Ovary (tissue), 7 donors: ENCODE measurements at regions not wholly inside any gene's neighbourhood (a gene's known extent, or its start where the extent isn't known, plus 50 kb on each side); places are given as distances from the start of the nearest gene placed in this dataset.

ENCODE experiments used
- DNase-seq, 5 donors: peaks; one replicate each; pipeline ENCODE4 v3.0.0-alpha.2; 2019 to 2020
- H3K27ac ChIP-seq, 2 donors: fragments of 200-600 bp; one replicate each; pipeline versions ENCODE4 v1.5.1 to v1.8.0; 2019 to 2022
- H3K27me3 ChIP-seq: fragments of 200-600 bp; one replicate; pipeline ENCODE4 v1.8.0; 2022
- H3K36me3 ChIP-seq: fragments of 200-600 bp; sonication (generic); one replicate; pipeline ENCODE4 v1.5.1; 2019
- H3K4me1 ChIP-seq: one replicate; pipeline ENCODE4 v1.8.1; 2013; ENCODE audit warnings: mild to moderate bottlenecking, moderate library complexity; ENCODE audit not compliant: insufficient read depth
- H3K4me3 ChIP-seq: fragments of 200-600 bp; sonication (generic); one replicate; pipeline ENCODE4 v1.5.1; 2017
- H3K9me3 ChIP-seq, 2 donors: fragments of 200-600 bp in 1 of 2; sonication (generic) in 1 of 2; one replicate each; pipeline versions ENCODE4 v1.5.1 to v1.8.1; 2013 to 2019; ENCODE audit warnings: mild to moderate bottlenecking in 1 of 2, moderate library complexity in 1 of 2
- EP300 ChIP-seq: sonication (generic); formaldehyde crosslinking; IDR thresholded peaks from one replicate; pipeline ENCODE4 v1.6.1; 2017; ENCODE audit warnings: antibody characterized with exemption
- POLR2A ChIP-seq: fragments of 450-650 bp; IDR thresholded peaks from one replicate; pipeline ENCODE4 v1.6.1; 2017; ENCODE audit warnings: antibody characterized with exemption, mild to moderate bottlenecking, moderate library complexity
- WGBS, 3 donors: extraction: QIAGEN DNeasy Blood & Tissue Kit in 1 of 3; methylation state at CpG; one replicate each; pipeline versions ENCODE4 v1.1.5 to v1.1.7; 2013 to 2017; 5-methylcytosine and 5-hydroxymethylcytosine counted together
- intact Hi-C, 4 donors: fragments of 100-400 bp; cut with DNase I; formaldehyde crosslinking; loops; one replicate each; pipeline versions ENCODE4 v1.11.0 to v1.15.1; 2022 to 2023
- TF ChIP-seq, protein P1 (sequence below), 3 donors: fragments of 450-650 bp in 2 of 3; fragments of 200-600 bp in 1 of 3; IDR thresholded peaks; one replicate each; pipeline versions ENCODE4 v1.5.1 to v1.8.0; 2016 to 2022; ENCODE audit warnings: antibody characterized with exemption in 3 of 3, mild to moderate bottlenecking in 1 of 3
- donor health status: DM: no; HTN: no; CAD: no; lungs with moderate emphysema.
- donor health status: DM: no; HTN: no; CAD: no.
- donor health status: Bipolar disorder and iron deficiency.
- donor health status: DM: no; HTN: no; CAD: no.
- donor health status: DM: yes; HTN: yes; CAD: no.

DNA sequence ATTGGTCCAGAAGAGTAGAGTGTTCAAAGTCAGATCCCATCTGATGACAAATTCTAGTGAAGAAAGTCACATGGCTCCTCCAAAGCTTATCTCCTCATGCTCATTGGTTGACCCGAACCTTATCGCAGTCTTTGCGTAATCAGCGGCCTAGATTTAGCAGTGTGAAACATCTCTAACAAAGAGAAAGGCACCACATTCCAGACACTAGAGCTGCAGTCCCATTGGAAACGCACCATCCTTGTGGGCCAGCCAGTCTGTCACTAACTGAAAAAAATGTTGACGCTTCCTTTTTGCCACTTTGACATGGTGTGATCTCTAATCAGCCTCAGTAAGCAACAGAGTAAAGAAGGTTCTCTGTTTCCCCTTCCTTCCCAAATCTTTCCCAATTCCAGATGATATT, 458.0 kb upstream of the WWC1 start:
- Histone ChIP-seq H3K27ac (no peak overlapping the region), H3K27me3 (no peaks in the 10 kb centered on the region), H3K9me3 (no peaks in the 10 kb centered on the region), H3K4me3 (no peak overlapping the region), H3K4me1 (no peaks in the 10 kb centered on the region), H3K36me3 (no peaks in the 10 kb centered on the region)
- 93 to 95% (median 93%) methylated on average over 6 of the region's 6 CpGs for WGBS, 3 donors
- intact Hi-C loops = no loop called here
- TF ChIP-seq POLR2A (no peak), EP300 (no peak)
- TF ChIP-seq, protein P1, sequence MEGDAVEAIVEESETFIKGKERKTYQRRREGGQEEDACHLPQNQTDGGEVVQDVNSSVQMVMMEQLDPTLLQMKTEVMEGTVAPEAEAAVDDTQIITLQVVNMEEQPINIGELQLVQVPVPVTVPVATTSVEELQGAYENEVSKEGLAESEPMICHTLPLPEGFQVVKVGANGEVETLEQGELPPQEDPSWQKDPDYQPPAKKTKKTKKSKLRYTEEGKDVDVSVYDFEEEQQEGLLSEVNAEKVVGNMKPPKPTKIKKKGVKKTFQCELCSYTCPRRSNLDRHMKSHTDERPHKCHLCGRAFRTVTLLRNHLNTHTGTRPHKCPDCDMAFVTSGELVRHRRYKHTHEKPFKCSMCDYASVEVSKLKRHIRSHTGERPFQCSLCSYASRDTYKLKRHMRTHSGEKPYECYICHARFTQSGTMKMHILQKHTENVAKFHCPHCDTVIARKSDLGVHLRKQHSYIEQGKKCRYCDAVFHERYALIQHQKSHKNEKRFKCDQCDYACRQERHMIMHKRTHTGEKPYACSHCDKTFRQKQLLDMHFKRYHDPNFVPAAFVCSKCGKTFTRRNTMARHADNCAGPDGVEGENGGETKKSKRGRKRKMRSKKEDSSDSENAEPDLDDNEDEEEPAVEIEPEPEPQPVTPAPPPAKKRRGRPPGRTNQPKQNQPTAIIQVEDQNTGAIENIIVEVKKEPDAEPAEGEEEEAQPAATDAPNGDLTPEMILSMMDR (IDR thresholded peaks at IDR 0.05) = no peak
- no peak for DNase-seq

DNA sequence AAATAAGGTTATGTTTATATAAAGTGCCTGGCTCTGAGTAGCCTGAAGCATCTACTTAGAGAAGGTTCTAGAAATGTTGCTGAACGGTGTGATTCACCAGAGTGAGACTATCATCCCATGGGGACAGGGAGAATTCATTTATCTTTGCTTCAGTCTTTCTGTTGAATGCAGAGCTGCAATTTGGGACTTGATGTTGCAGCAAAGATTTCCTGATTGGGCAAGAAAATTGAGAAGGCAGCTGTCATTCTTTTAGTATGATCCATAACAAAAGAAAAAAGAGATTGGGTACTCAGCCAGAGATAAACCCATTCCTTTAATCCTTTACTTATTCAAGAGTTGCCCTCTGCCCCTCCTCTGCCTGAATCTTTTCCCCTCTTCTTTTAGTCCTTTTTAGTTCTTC, 456.3 kb upstream of the WWC1 start:
- H3K36me3 ChIP-seq = no peaks in the 10 kb centered on the region
- no peaks in the 10 kb centered on the region for H3K4me1 ChIP-seq
- H3K4me3 ChIP-seq = no peak overlapping the region
- no peaks in the 10 kb centered on the region for H3K9me3 ChIP-seq
- intact Hi-C loops = no loop called here
- DNase-seq = no peak
- no peaks in the 10 kb centered on the region for H3K27me3 ChIP-seq
- TF ChIP-seq EP300 = no peak
- no peak for TF ChIP-seq POLR2A
- TF ChIP-seq, protein P1 (IDR thresholded peaks at IDR 0.05) = no peak
- 85 to 89% (median 86%) methylated on average over 1 of the region's 1 CpG for WGBS, 3 donors
- H3K27ac ChIP-seq = no peak overlapping the region

DNA sequence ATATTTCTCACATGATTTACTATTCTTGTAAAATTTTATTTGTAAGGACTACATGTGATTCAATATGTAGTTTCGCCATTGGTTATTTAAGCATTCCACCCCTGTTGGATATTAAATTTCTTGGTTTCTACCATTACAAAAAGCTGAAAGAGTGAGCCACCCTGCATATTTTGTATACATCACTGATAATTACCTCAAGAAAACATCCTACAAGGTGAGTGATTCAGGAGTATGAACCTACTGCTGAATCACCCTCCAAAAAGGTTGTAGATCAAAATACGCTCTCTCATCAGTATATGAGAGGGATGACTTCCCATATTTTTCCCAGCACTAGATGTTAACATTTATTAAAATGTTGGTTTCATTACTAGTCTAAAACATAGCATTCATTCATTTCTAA, 454.3 kb upstream of the WWC1 start:
- WGBS, 3 donors = 94 to 97% (median 97%) methylated on average over 2 of the region's 2 CpGs
- intact Hi-C loops = no loop called here
- no peak overlapping the region for H3K27ac ChIP-seq
- H3K27me3 ChIP-seq = no peaks in the 10 kb centered on the region
- H3K4me1 ChIP-seq = no peaks in the 10 kb centered on the region
- H3K36me3 ChIP-seq = no peaks in the 10 kb centered on the region
- DNase-seq = no peak
- H3K4me3 ChIP-seq = no peak overlapping the region
- TF ChIP-seq, protein P1 (IDR thresholded peaks at IDR 0.05) = no peak
- TF ChIP-seq EP300 (no peak), POLR2A (no peak)
- H3K9me3 ChIP-seq = no peaks in the 10 kb centered on the region

DNA sequence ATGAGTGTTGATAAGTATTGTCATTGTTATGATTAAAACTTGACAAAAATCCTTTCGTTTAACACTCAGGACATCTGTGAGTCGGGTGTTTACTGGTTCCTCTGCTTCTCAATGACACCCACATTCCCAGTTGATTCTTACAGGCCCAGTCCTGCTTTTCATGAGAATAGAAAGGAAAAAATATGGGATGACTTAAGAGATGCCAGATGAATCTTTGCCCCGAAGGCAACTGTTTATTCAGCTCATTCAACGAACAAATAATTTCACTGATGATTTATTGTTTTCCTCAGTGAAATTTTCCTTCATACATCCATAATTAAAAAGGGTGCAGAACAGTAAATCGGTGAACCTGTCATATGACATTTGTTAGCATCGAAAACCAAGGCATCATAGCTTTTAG, 452.4 kb upstream of the WWC1 start:
- intact Hi-C loops = no loop called here
- no peaks in the 10 kb centered on the region for H3K9me3 ChIP-seq
- no peaks in the 10 kb centered on the region for H3K27me3 ChIP-seq
- no peaks in the 10 kb centered on the region for H3K36me3 ChIP-seq
- H3K27ac ChIP-seq = no peak overlapping the region
- H3K4me3 ChIP-seq = no peak overlapping the region
- H3K4me1 ChIP-seq = no peaks in the 10 kb centered on the region
- 58 to 68% (median 58%) methylated on average over 6 of the region's 6 CpGs for WGBS, 3 donors
- no peak for DNase-seq
- TF ChIP-seq POLR2A (no peak), EP300 (no peak)
- TF ChIP-seq, protein P1 (IDR thresholded peaks at IDR 0.05) = no peak
